Mucosa of descending colon (tissue), 3 donors: ENCODE measurements at regions not wholly inside any gene's neighbourhood (a gene's known extent, or its start where the extent isn't known, plus 50 kb on each side); places are given as distances from the start of the nearest gene placed in this dataset.

Source experiments
- ATAC-seq: fragments of 200-7000 bp; cut with Tn5 transposase; one replicate; pipeline ENCODE4 v1.9.1; 2020; ENCODE audit warnings: mild to moderate bottlenecking, moderate library complexity
- DNase-seq, 3 donors: peaks; one replicate each; pipeline ENCODE4 v3.0.0-alpha.2; 2020
- H3K36me3 ChIP-seq: fragments of 200-600 bp; one replicate; pipeline ENCODE4 v1.8.0; 2021; ENCODE audit warnings: low read depth, mild to moderate bottlenecking
- H3K4me1 ChIP-seq: fragments of 200-600 bp; one replicate; pipeline ENCODE4 v1.8.0; 2021; ENCODE audit warnings: low read depth, mild to moderate bottlenecking
- H3K4me3 ChIP-seq: fragments of 200-600 bp; one replicate; pipeline ENCODE4 v1.8.0; 2021; ENCODE audit warnings: mild to moderate bottlenecking
- H3K9me3 ChIP-seq: fragments of 200-600 bp; one replicate; pipeline ENCODE4 v1.8.0; 2021; ENCODE audit warnings: mild to moderate bottlenecking
- intact Hi-C, 2 donors: fragments of 100-400 bp; cut with DNase I in 1 of 2; cut with micrococcal nuclease in 1 of 2; formaldehyde crosslinking; loops; one replicate each; pipeline versions ENCODE4 v1.11.0 to v1.11.1; 2022; cut with DNase I, micrococcal nuclease
- TF ChIP-seq, protein P1 (sequence below): fragments of 200-600 bp; IDR thresholded peaks from one replicate; pipeline ENCODE4 v1.8.0; 2022; ENCODE audit warnings: antibody characterized with exemption, mild to moderate bottlenecking
- donor health status: DM: no; HTN: no; CAD: no; lungs with moderate emphysema.
- donor health status: DM: no; HTN: no; CAD: no.
- donor health status: DM: no; HTN: yes; CAD: no.

GRCh38 chr9:13500034-13500433 is 220.5 kb upstream of the MPDZ start:
- ATAC-seq (no peak), DNase-seq (no peak)
- intact Hi-C loops: no loop called here
- no peaks in the 10 kb centered on the region for H3K9me3 ChIP-seq
- H3K36me3 ChIP-seq: no peaks in the 10 kb centered on the region
- no peak overlapping the region for H3K4me3 ChIP-seq
- no peaks in the 10 kb centered on the region for H3K4me1 ChIP-seq
- TF ChIP-seq, protein P1, sequence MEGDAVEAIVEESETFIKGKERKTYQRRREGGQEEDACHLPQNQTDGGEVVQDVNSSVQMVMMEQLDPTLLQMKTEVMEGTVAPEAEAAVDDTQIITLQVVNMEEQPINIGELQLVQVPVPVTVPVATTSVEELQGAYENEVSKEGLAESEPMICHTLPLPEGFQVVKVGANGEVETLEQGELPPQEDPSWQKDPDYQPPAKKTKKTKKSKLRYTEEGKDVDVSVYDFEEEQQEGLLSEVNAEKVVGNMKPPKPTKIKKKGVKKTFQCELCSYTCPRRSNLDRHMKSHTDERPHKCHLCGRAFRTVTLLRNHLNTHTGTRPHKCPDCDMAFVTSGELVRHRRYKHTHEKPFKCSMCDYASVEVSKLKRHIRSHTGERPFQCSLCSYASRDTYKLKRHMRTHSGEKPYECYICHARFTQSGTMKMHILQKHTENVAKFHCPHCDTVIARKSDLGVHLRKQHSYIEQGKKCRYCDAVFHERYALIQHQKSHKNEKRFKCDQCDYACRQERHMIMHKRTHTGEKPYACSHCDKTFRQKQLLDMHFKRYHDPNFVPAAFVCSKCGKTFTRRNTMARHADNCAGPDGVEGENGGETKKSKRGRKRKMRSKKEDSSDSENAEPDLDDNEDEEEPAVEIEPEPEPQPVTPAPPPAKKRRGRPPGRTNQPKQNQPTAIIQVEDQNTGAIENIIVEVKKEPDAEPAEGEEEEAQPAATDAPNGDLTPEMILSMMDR: no peak

DNA sequence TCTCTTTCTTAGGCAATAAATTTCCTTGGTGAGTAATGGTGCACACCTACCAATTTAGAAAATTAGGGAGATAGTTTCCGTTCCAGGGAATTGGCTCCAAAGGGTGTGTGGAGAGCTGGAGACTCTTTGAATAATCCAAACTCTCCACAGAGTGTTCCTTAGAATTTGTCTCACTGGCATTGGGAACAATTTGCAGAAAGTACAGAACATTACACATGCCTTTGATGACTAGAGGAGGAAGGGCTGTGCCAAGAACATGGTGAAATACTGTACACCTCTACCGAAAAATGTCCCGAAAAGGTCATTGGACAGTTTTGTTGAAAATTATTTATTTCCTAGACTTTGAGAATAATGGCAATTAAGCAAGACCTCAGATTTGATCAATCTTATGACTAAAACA is 214.2 kb upstream of the MPDZ start:
- no peak overlapping the region for H3K4me3 ChIP-seq
- no peak for ATAC-seq
- H3K9me3 ChIP-seq: no peaks in the 10 kb centered on the region
- intact Hi-C loops: no loop called here
- no peaks in the 10 kb centered on the region for H3K4me1 ChIP-seq
- H3K36me3 ChIP-seq: no peaks in the 10 kb centered on the region
- DNase-seq: no peak
- TF ChIP-seq, protein P1: no peak

GRCh38 chr9:13491493-13492424 is 212.3 kb upstream of the MPDZ start:
- TF ChIP-seq, protein P1: no peak
- H3K36me3 ChIP-seq: no peaks in the 10 kb centered on the region
- no peaks in the 10 kb centered on the region for H3K9me3 ChIP-seq
- ATAC-seq: no peak
- no peaks in the 10 kb centered on the region for H3K4me1 ChIP-seq
- intact Hi-C loops: no loop called here
- H3K4me3 ChIP-seq: no peak overlapping the region
- no peak for DNase-seq

- intact Hi-C loops: no loop called here
- no peak for ATAC-seq
- TF ChIP-seq, protein P1: no peak
- no peak overlapping the region for H3K4me3 ChIP-seq
- H3K36me3 ChIP-seq: no peaks in the 10 kb centered on the region
- no peaks in the 10 kb centered on the region for H3K9me3 ChIP-seq
- no peak for DNase-seq
- no peaks in the 10 kb centered on the region for H3K4me1 ChIP-seq
These were observed 211.6 kb upstream of the MPDZ start for GRCh38 chr9:13491138-13491492.

DNA sequence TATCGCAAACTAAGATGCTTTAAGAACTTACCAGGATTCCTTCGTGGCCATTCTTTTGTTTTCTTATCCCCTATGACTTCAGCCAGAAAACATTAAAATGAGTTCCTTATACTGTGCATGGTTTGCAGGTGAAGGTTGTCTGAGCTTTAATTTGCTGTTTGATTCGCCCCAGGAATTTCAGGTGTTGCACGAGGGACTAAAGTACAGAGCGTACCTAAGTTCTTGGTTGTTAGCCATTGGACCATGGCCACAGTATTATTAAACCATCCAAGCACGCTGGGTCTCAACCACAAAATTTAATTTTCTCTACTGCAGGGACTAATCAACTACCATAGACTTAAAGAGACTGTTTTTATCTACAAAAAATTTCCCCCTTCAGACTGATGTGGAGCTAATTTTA is 208.4 kb upstream of the MPDZ start:
- DNase-seq: no peak
- no peaks in the 10 kb centered on the region for H3K4me1 ChIP-seq
- no peak for ATAC-seq
- intact Hi-C loops: no loop called here
- no peaks in the 10 kb centered on the region for H3K9me3 ChIP-seq
- H3K4me3 ChIP-seq: no peak overlapping the region
- TF ChIP-seq, protein P1: no peak
- H3K36me3 ChIP-seq: no peaks in the 10 kb centered on the region
